ENCODE measurements at regions not wholly inside any gene's neighbourhood (a gene's known extent, or its start where the extent isn't known, plus 50 kb on each side); places are given as distances from the start of the nearest gene placed in this dataset.

DNA sequence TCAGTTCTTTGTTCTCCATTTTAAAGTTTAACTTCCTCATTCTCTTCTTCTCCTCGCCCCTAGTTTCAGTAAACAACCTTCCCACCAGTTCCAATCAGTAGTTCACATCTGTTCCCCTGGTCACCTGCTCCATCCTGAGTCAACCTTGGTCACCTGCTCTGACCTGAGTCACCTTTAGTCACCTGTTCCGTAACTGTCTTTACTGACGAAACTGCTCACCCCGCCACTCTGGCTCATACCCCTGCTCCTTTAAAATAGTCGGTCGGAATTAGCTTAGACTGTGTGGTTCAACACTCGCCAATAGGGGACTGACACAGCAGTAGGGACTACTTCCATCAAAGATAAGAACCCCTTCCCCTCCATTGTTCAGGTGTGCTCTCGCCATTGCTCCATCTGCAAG lies 76.3 kb upstream of the GPBP1 start:
- peaks cover 2 to 8% (median 5%) of the 10 kb centered on the region in 3 experiments; a peak in 6 of 7 replicates for H3K36me3 Mint-ChIP-seq (ENCODE audit: insufficient read depth in 1 of 3, low read depth in 3 of 3)
- Histone ChIP-seq H3K14ac (ENCODE audit: insufficient read depth, low read length) (no peak overlapping the region), H3K4me2 (ENCODE audit: insufficient read depth, insufficient read length, low read length) (no peak overlapping the region), H2AFZ (ENCODE audit: low read length) (no peak overlapping the region), H2BK15ac (ENCODE audit: low read depth, low read length) (no peak overlapping the region), H3K23ac (ENCODE audit: insufficient read length, low read depth, low read length) (no peak overlapping the region), H3K4me1 (ENCODE audit: insufficient read depth, low read length) (no peaks in the 10 kb centered on the region), H3K9ac (ENCODE audit: extremely low read depth, insufficient read length, low read length) (no peak overlapping the region), H3K27ac (ENCODE audit: insufficient read length, low read depth, low read length) (no peak overlapping the region), H3K79me2 (ENCODE audit: insufficient read depth, low read length) (no peaks in the 10 kb centered on the region), H4K5ac (ENCODE audit: insufficient read length, low read depth, low read length) (no peak overlapping the region), H2BK20ac (ENCODE audit: low read depth, low read length, poor library complexity, severe bottlenecking) (no peak overlapping the region), H3K27me3 (ENCODE audit: insufficient read depth, low read length) (no peaks in the 10 kb centered on the region), H2AK5ac (ENCODE audit: insufficient read length, low read length) (no peak overlapping the region), H3K23me2 (ENCODE audit: insufficient read length, low read depth, low read length, poor library complexity, severe bottlenecking) (no peaks in the 10 kb centered on the region), H3K56ac (ENCODE audit: insufficient read length, low read depth, low read length) (no peak overlapping the region), H2BK120ac (ENCODE audit: low read depth, low read length, poor library complexity, severe bottlenecking) (no peak overlapping the region), H3T11ph (ENCODE audit: low read length) (no peak overlapping the region), H3K9me3 (ENCODE audit: control insufficient read depth, low read depth, low read length) (no peaks in the 10 kb centered on the region), H4K20me1 (ENCODE audit: control insufficient read depth, insufficient read depth, insufficient read length) (no peaks in the 10 kb centered on the region), H3K18ac (ENCODE audit: insufficient read length, low read depth, low read length) (no peak overlapping the region), H4K8ac (replicated peaks; ENCODE audit: insufficient read length, low read depth, low read length) (no peak overlapping the region), H2BK12ac (ENCODE audit: insufficient read length, low read depth, low read length) (no peak overlapping the region), H3K4ac (ENCODE audit: low read depth, low read length) (no peak overlapping the region), H3K79me1 (ENCODE audit: insufficient read depth, low read depth, low read length, poor library complexity, severe bottlenecking) (no peaks in the 10 kb centered on the region), H2BK5ac (ENCODE audit: insufficient read length, low read length) (no peak overlapping the region), H4K91ac (ENCODE audit: insufficient read length, low read depth, low read length) (no peak overlapping the region)
- peaks cover 8 to 15% of the 10 kb centered on the region in 2 experiments for H3K9me3 Mint-ChIP-seq
- no peak for TF ChIP-seq CTCF (conservative IDR thresholded peaks at IDR 0.05)
- peaks cover 6 to 15% of the 10 kb centered on the region in 2 experiments for H3K4me1 Mint-ChIP-seq
- DNase-seq: no peak
- H3K27me3 Mint-ChIP-seq (ENCODE audit: low read depth): peaks cover 3% of the 10 kb centered on the region; the same call in 1 of the 2 replicates
- no peak overlapping the region for H3K27ac Mint-ChIP-seq
- H3K4me3 Mint-ChIP-seq: no peak overlapping the region
- WGBS (ENCODE audit: extremely low coverage, insufficient read length, low lambda C conversion rate): no CpG with 5 or more reads among the region's 8 CpGs

All from H9 (cell line).